ENCODE measurements at regions not wholly inside any gene's neighbourhood (a gene's known extent, or its start where the extent isn't known, plus 50 kb on each side); places are given as distances from the start of the nearest gene placed in this dataset.

- DNase-seq (ENCODE audit: low read depth) = no peak
These were observed 109.5 kb downstream of the FOXD1 start for GRCh38 chr5:73339051-73339575.

GRCh38 chr5:73338256-73339050 is 110.1 kb downstream of the FOXD1 start:
- DNase-seq (ENCODE audit: low read depth) = peak; percentile 58

DNA sequence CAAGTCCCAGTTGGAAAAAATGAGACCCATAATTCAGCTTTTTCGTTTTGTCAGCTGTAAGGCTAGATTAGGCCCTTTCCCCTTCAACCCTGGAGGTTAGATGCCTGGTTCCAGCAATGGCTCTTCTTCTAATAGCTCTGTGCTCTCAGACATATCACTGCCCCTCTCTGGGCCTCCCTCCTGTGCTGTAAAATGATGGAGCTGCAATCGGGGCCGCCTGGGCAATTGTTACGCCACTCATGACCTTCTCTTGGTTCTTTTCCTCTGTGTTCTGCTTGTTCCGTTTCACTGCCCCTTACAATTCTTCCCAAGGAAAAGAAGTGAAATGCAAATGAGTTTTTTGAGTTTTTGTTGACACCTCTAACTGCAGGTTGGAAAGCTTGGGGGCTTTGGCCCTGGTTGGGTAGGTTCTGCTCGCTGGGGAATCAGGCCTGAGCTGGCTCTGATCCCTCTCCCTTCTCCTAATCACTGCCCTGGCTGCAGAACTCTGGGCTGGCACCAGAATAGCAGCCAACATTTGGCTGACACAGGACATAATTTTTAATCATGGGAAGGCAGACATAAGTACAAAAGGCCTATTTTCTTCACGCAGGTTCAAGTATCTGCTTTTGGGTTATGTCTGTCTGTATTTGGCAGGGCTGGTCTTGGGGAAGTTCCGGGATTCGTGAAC is 110.9 kb downstream of the FOXD1 start:
- no peak for DNase-seq (ENCODE audit: low read depth)

- DNase-seq (ENCODE audit: low read depth) = no peak
These were observed 112.2 kb downstream of the FOXD1 start for GRCh38 chr5:73336366-73336765.

GRCh38 chr5:73333944-73334703 is 114.5 kb downstream of the FOXD1 start:
- no peak for DNase-seq (ENCODE audit: low read depth)

DNA sequence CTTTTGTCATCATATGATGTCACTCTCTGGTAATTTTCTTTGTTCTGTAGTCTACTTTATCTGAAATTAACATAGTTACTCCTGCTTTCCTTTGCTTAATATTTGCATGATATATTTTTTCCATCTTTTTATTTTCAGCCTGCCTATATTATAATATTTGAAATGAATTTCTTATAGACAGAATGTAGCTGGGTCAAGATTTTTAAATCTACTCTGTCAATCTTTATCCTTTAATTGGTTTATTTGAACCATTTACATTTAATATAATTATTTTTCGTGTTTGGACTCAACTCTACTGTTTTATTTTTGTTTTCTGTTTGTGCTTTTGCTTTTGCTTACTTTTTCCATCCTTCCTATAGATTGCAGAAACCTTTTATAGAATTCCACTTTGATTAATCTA is 118.0 kb downstream of the FOXD1 start:
- DNase-seq (ENCODE audit: low read depth) = no peak

DNA sequence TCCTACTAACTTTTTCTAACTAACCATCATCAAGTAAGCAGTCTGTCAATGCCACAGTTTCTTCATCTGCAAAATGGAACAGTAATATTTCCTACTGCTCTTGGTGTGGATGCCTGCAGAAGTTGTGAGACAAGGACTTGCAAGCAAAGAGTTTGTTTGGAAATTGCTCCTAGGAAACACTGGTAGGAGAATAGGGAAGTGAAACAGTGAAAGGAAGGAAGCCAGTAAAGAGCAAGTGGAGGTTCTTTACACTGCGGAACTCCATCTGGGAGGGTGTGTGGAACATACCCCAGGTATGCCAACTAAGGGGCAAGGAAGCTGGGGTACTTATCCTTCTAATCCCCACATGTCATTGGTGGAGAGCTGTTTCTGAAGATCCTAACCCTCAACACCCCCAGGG is 119.9 kb downstream of the FOXD1 start:
- no peak for DNase-seq (ENCODE audit: low read depth)

GRCh38 chr5:73327908-73328455 is 120.6 kb downstream of the FOXD1 start:
- DNase-seq (ENCODE audit: low read depth) = no peak

- no peak for DNase-seq (ENCODE audit: low read depth)
These were observed 123.0 kb downstream of the FOXD1 start for GRCh38 chr5:73325546-73325945.

GRCh38 chr5:73323466-73323865 is 125.1 kb downstream of the FOXD1 start:
- DNase-seq (ENCODE audit: low read depth) = no peak

GRCh38 chr5:73322437-73323076 is 126.0 kb downstream of the FOXD1 start:
- DNase-seq (ENCODE audit: low read depth) = no peak

DNA sequence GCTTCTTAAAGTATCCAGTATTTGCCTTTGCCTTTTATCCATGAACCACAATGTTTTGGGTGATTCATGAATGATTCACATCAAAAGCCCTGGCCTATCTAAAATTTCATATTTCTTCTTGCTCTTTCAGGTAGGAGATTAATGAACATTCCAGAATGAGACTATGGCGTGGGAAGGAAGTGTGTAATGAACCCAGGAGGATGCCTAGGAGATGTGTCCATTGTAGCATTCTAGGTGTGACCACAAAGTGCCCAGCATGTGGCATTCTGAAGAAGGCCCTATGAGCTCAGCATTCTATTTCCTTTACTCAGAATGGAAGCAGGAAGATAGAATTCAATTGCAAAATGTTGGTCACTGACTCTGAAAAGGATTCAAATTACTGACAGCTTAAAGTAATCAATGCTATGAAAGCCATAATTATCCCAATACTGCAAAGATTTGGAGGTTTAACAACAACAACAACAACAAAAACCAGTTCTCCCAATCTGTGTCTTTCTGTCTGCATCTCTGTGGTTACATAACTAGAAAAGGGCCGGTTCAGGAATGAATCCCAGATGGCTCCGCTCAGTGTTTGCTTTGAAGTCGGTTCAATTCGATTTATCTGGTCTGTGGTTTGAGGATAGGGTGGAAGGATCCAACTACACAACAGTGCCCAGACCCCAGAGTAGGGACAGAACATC is 126.7 kb downstream of the FOXD1 start:
- peak; percentile 53 for DNase-seq (ENCODE audit: low read depth)

- DNase-seq (ENCODE audit: low read depth) = no peak
These were observed 129.5 kb downstream of the FOXD1 start for GRCh38 chr5:73319036-73319435.

DNA sequence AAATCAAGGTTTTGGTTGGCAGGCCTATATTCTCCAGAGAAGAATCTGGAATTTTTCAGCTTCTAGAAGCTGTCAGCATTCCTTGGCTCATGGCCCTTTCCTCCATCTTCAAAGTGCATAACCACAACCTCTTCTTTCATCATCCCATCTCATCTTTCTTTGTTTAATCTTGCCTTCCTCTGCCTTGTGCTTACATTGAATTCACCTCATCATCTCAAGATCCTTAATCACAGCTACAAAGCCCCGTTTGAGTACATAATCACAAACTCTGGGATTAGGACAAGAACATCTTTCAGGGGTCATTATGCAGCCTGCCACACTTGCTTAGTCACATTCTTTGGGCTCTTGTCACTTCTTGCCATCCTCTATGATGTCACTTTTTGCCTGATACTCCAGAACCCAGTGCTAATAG is 130.3 kb downstream of the FOXD1 start:
- DNase-seq (ENCODE audit: low read depth) = peak; percentile 47

GRCh38 chr5:73317523-73317922 is 131.1 kb downstream of the FOXD1 start:
- DNase-seq (ENCODE audit: low read depth) = no peak

DNA sequence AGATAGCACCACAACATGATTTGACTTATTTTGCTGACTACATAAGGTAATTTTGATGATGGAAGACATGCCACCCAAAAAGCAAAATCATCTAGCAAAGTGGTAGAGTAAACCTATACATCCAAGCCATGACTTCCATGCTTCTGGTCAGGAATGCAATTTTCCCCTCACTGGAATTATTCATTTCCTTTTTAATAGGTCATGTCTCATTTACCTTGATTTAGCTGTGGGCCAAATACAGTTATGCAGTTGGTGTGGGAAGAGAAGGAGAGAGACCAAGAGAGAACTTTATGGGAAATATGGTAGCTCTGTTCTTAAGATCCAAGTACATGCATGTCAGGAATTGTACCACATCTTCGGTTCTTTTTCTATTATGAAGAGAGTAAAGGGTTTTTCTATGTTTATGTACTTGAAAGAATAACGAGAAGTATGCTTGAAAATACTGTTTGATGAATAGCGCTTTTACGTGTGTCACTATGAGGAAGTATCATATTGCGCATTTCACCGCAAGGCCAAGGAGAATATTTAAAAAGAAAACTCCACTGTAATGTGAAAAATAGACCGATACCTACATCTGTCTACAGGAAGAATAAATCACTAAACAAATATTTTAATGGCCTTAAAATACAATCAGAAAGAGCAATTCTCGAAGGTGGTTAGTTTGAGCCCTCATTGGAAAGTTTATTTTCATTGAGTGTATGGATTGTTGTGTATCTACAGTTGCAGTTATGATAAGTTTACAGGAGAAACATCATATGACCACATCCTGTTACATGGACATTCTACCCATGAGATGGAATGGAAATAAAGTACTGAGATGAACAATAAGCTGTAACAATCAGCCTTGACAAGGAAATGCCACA is 134.0 kb downstream of the FOXD1 start:
- no peak for DNase-seq (ENCODE audit: low read depth)

DNA sequence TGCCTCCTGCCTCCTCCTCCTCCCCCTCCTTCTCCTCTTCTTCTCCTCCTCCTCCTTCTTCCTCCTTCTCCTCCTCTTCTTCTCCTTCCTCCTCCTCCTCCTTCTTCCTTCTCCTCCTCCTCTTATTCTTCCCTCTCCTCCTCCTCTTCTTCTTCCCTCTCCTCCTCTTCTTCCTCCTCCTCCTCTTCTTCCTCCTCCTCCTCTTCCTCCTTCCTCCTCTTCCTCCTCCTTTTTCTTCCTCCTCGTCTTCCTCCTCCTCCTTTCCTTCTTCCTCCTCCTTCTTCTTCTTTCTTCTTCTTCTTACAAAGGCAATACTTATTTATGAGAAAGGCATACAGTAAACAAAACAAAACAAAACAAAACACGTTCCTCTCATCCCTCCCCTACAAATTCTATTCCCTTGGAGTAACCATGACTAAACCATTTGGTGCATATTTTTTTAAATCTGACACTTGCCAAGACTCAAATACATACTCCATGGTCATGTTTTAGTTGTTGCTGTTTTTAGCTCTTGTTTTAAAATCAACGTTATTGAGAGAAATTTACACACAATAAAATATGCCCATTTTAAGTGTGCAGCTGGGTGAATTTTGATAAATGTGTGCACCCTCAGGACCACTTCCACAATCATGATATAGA is 135.6 kb downstream of the FOXD1 start:
- DNase-seq (ENCODE audit: low read depth) = no peak

DNA sequence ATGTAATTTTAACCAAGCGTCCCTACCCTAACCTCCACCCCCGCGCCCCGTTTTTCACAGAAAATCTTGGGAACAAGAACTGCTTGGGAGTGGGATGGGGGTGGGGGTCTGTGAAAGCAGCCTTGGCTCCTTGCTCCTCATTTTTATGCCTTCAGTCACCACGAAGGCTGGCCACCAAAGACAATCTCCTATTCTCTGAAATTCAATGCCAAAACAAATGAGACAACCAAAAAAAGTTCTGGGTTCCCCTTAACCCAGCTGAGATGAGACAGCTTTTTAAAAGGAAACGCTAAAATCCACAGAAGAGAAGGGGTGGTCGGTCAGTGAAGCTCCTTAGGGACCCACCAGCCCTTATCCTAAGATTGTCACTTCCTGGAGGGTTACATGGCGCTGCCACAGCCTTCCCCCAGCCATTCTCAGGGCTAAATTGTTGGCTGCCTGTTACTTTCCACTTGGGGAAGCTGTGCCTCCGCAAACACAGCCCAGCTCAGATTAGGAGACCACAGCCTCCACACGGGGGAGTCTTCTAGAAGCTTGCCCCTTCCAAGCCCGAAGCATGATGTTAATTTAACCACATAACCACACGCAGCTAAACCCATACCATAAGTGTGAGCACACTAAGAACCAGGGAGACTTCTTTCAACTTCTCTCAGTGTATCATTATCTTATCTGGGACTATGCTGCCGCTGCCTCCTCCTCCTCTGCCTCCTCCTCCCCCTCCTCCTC is 136.3 kb downstream of the FOXD1 start:
- DNase-seq (ENCODE audit: low read depth) = peak; percentile 73
